ENCODE measurements at regions not wholly inside any gene's neighbourhood (a gene's known extent, or its start where the extent isn't known, plus 50 kb on each side); places are given as distances from the start of the nearest gene placed in this dataset.

- no peak for DNase-seq
Measured at GRCh38 chr18:28409811-28410210, 232.9 kb upstream of the CDH2 start.

GRCh38 chr18:28408528-28408927 is 231.6 kb upstream of the CDH2 start:
- no peak for DNase-seq

GRCh38 chr18:28407681-28408080 is 230.8 kb upstream of the CDH2 start:
- no peak for DNase-seq

- no peak for DNase-seq
Measured at GRCh38 chr18:28406533-28406932, 229.6 kb upstream of the CDH2 start.

- no peak for DNase-seq
Measured at GRCh38 chr18:28404694-28405093, 227.8 kb upstream of the CDH2 start.

- no peak for DNase-seq
Measured at GRCh38 chr18:28399781-28400362, 222.9 kb upstream of the CDH2 start.

GRCh38 chr18:28398471-28398870 is 221.5 kb upstream of the CDH2 start:
- no peak for DNase-seq

- DNase-seq = no peak
Measured at GRCh38 chr18:28390022-28390421, 213.1 kb upstream of the CDH2 start.

GRCh38 chr18:28382215-28382879 is 205.4 kb upstream of the CDH2 start:
- no peak for DNase-seq

- DNase-seq = no peak
Measured at GRCh38 chr18:28372186-28372585, 195.3 kb upstream of the CDH2 start.

- no peak for DNase-seq
Measured at GRCh38 chr18:28366676-28367075, 189.7 kb upstream of the CDH2 start.

- no peak for DNase-seq
Measured at GRCh38 chr18:28365411-28365831, 188.5 kb upstream of the CDH2 start.

- DNase-seq = no peak
Measured at GRCh38 chr18:28363124-28363523, 186.2 kb upstream of the CDH2 start.

- no peak for DNase-seq
Measured at GRCh38 chr18:28359176-28359575, 182.2 kb upstream of the CDH2 start.

- no peak for DNase-seq
Measured at GRCh38 chr18:28357766-28358401, 181.0 kb upstream of the CDH2 start.

GRCh38 chr18:28350821-28351220 is 173.9 kb upstream of the CDH2 start:
- DNase-seq = no peak

- no peak for DNase-seq
Measured at GRCh38 chr18:28342231-28342630, 165.3 kb upstream of the CDH2 start.

GRCh38 chr18:28338316-28338715 is 161.4 kb upstream of the CDH2 start:
- no peak for DNase-seq

GRCh38 chr18:28334516-28334915 is 157.6 kb upstream of the CDH2 start:
- DNase-seq = no peak

GRCh38 chr18:28332071-28332470 is 155.1 kb upstream of the CDH2 start:
- no peak for DNase-seq

- no peak for DNase-seq
Measured at GRCh38 chr18:28331551-28331950, 154.6 kb upstream of the CDH2 start.

GRCh38 chr18:28313602-28314001 is 136.7 kb upstream of the CDH2 start:
- DNase-seq = no peak

GRCh38 chr18:28288784-28289183 is 111.9 kb upstream of the CDH2 start:
- no peak for DNase-seq

GRCh38 chr18:28287146-28287545 is 110.2 kb upstream of the CDH2 start:
- DNase-seq = no peak

- no peak for DNase-seq
Measured at GRCh38 chr18:28284132-28284531, 107.2 kb upstream of the CDH2 start.
